Liver (tissue), 8 donors: ENCODE measurements at regions not wholly inside any gene's neighbourhood (a gene's known extent, or its start where the extent isn't known, plus 50 kb on each side); places are given as distances from the start of the nearest gene placed in this dataset.
A peak's percentile ranks its signal among the peaks of the same experiment; 100 is the strongest.

Source experiments
- DNase-seq: peaks from one replicate; pipeline ENCODE4 v3.0.0-alpha.2; 2017; ENCODE audit warnings: low spot score
- H3K27ac ChIP-seq, 2 donors: one replicate each; pipeline ENCODE4 v1.7.0; 2013; ENCODE audit warnings: inconsistent platforms in 2 of 2, low read length in 2 of 2, control low read depth in 1 of 2, low read depth in 1 of 2, mild to moderate bottlenecking in 1 of 2
- H3K27me3 ChIP-seq, 4 donors: one replicate each; pipeline versions ENCODE4 v1.6.1 to v1.7.0; 2013; ENCODE audit warnings: low read length in 3 of 4, inconsistent platforms in 1 of 4, mild to moderate bottlenecking in 1 of 4, moderate library complexity in 1 of 4; ENCODE audit not compliant: control insufficient read depth in 4 of 4, insufficient read depth in 4 of 4
- H3K36me3 ChIP-seq, 4 donors: one replicate each; pipeline versions ENCODE4 v1.6.1 to v1.7.0; 2013; ENCODE audit warnings: low read length in 3 of 4, mild to moderate bottlenecking in 3 of 4, low read depth in 1 of 4, moderate library complexity in 1 of 4; ENCODE audit not compliant: control insufficient read depth in 4 of 4, insufficient read depth in 3 of 4
- H3K4me1 ChIP-seq, 4 donors: one replicate each; pipeline versions ENCODE4 v1.6.1 to v1.7.0; 2013; ENCODE audit warnings: low read length in 3 of 4, mild to moderate bottlenecking in 3 of 4, moderate library complexity in 1 of 4; ENCODE audit not compliant: control insufficient read depth in 4 of 4, insufficient read depth in 4 of 4
- H3K4me3 ChIP-seq, 3 donors: one replicate each; pipeline versions ENCODE4 v1.6.1 to v1.7.0; 2013; ENCODE audit warnings: low read length in 3 of 3, control low read depth in 1 of 3, low read depth in 1 of 3, mild to moderate bottlenecking in 1 of 3
- H3K9ac ChIP-seq, 2 donors: one replicate each; pipeline ENCODE4 v1.7.0; 2013; ENCODE audit warnings: low read length in 2 of 2, mild to moderate bottlenecking in 2 of 2, moderate library complexity in 2 of 2, control low read depth in 1 of 2, low read depth in 1 of 2
- H3K9me3 ChIP-seq, 4 donors: one replicate each; pipeline versions ENCODE4 v1.6.1 to v1.7.0; 2013; ENCODE audit warnings: low read length in 3 of 4; ENCODE audit not compliant: control insufficient read depth in 4 of 4
- EGR1 ChIP-seq, 2 donors: IDR thresholded peaks; 2 replicates each; pipeline ENCODE4 v1.6.1; 2016 to 2018; ENCODE audit warnings: antibody characterized with exemption in 2 of 2, low read depth in 2 of 2
- FOXA1 ChIP-seq: IDR thresholded peaks from 2 replicates; pipeline ENCODE4 v1.6.1; 2016; ENCODE audit warnings: antibody characterized with exemption
- HNF4A ChIP-seq, 2 donors: conservative IDR thresholded peaks; 2 replicates each; pipeline ENCODE4 v1.6.1; 2016; ENCODE audit warnings: antibody characterized with exemption in 2 of 2, mild to moderate bottlenecking in 2 of 2
- JUND ChIP-seq, 2 donors: IDR thresholded peaks; 2 replicates each; pipeline ENCODE4 v1.6.1; 2016; ENCODE audit warnings: antibody characterized with exemption in 2 of 2
- RAD21 ChIP-seq, 2 donors: IDR thresholded peaks; 2 replicates each; pipeline ENCODE4 v1.6.1; 2016; ENCODE audit warnings: antibody characterized with exemption in 2 of 2, mild to moderate bottlenecking in 2 of 2
- RXRA ChIP-seq, 2 donors: IDR thresholded peaks; 2 replicates each; pipeline ENCODE4 v1.6.1; 2017 to 2018; ENCODE audit warnings: antibody characterized with exemption in 2 of 2, mild to moderate bottlenecking in 1 of 2
- SP1 ChIP-seq: IDR thresholded peaks from 2 replicates; pipeline ENCODE4 v1.6.1; 2018; ENCODE audit warnings: antibody characterized with exemption, mild to moderate bottlenecking
- WGBS: extraction: QIAGEN DNeasy Blood & Tissue Kit; methylation state at CpG from one replicate; pipeline ENCODE4 v1.1.7; 2013; 5-methylcytosine and 5-hydroxymethylcytosine counted together
- TF ChIP-seq, protein P1 (sequence below): IDR thresholded peaks from 2 replicates; pipeline ENCODE4 v1.6.1; 2016; ENCODE audit warnings: antibody characterized with exemption, mild to moderate bottlenecking
- TF ChIP-seq, protein P2 (sequence below): fragments of 150-350 bp; IDR thresholded peaks from 2 replicates; pipeline ENCODE4 v1.5.1; 2017; ENCODE audit warnings: improper control_type of control experiment, low read depth, low read length; ENCODE audit not compliant: missing input control
- TF ChIP-seq, protein P3 (sequence below): IDR thresholded peaks from 2 replicates; pipeline ENCODE4 v1.6.1; 2016; ENCODE audit warnings: antibody characterized with exemption
- donor health status: healthy.
- donor health status: healthy.
- donor health status: healthy.
- donor health status: healthy.
- donor health status: healthy.

DNA sequence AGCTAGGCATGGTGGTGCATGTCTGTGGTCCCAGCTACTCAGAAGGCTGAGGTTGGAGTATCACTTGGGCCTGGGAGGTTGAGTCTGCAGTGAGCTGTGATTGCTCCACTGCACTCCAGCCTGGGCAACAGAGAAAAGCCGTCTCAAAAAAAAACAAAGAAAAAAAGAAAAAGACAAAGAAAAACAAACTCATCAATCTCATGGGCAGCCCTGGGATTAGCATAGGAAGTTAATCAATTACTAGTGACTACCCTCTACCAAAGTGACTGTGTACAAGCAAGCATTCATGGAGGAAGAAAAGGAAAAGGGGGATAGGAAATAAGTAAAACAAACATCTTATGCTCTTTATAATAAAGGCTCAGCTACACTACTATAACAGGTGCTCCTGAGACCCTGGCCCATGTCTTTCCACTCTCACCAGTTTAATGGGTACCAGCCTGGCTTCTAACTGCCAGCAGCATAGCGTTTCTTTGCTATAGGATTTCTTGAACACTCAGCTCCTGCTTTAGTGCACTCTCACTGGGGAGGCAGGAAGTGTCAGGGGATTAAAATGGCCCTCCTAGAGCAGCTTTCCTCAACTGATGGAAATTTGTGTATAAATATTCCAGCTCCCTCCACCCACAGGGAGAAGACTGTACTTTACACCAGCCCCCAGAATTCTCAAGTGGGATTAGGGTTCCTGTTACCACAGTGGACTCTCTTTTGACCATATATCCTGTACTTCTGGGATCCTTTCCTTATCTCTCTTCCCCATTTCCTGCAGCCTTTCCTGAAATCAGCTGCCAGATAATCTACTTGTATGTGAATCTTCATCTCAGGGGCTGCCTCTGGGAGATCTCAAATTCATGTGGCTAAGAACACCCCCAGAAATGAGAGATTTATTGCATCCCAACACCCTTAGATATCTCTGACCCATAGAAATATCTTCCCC, 91.3 kb upstream of the GLS start:
- Histone ChIP-seq H3K27me3 (peaks cover 0 to 2% (median 0%) of the 10 kb centered on the region in 4 donors), H3K27ac (no peak overlapping the region)
- no peak for DNase-seq

DNA sequence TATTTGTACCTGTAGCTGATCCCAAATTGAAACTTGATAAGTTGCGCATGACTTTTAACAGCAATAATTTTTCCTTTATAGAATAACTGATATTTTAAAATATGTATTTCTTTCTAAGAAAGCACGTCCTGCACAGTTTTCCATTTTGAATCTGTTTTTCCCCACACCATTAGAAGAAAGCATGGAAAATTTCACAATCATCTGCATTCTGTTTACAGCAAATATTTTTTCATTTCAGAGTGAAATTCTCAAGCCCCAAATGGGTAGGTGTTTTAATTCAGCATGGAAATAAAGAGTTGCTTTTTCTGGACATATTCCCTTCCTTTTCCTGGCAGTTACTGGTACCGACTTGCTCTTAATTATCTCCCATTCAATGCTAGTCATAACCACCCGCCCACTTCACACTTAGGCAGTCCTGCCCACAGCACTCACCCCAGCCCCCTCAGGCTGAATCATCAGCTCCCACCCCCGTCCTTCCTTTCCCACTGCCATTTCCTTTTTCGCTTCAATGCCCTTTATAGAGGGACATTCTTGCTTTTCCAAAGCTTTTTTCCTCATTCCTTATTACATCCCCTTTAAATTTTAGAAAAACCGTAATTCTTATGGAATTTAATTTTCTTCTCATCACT, 89.2 kb upstream of the GLS start:
- H3K9ac ChIP-seq: no peak overlapping the region
- no peak overlapping the region for H3K4me3 ChIP-seq
- H3K4me1 ChIP-seq: no peaks in the 10 kb centered on the region
- no peaks in the 10 kb centered on the region for H3K36me3 ChIP-seq
- no peaks in the 10 kb centered on the region for H3K9me3 ChIP-seq
- peak in 1 of 2 donors; percentile 44 for TF ChIP-seq JUND (IDR thresholded peaks at IDR 0.05)
- TF ChIP-seq RXRA (IDR thresholded peaks at IDR 0.05): no peak
- WGBS: 72% methylated on average over 7 of the region's 7 CpGs
- peaks cover 0 to 2% (median 0%) of the 10 kb centered on the region in 4 donors for H3K27me3 ChIP-seq
- no peak for DNase-seq
- no peak overlapping the region for H3K27ac ChIP-seq

More for the DNA sequence above, 91.3 kb upstream of the GLS start:
- 63% methylated on average over 2 of the region's 2 CpGs for WGBS
- Histone ChIP-seq H3K4me1 (no peaks in the 10 kb centered on the region), H3K9me3 (no peaks in the 10 kb centered on the region), H3K4me3 (no peak overlapping the region), H3K36me3 (no peaks in the 10 kb centered on the region), H3K9ac (no peak overlapping the region)
- no peak for TF ChIP-seq EGR1 (IDR thresholded peaks at IDR 0.05; ENCODE audit: low read depth in 2 of 2)
- TF ChIP-seq FOXA1: no peak
- TF ChIP-seq, protein P1, sequence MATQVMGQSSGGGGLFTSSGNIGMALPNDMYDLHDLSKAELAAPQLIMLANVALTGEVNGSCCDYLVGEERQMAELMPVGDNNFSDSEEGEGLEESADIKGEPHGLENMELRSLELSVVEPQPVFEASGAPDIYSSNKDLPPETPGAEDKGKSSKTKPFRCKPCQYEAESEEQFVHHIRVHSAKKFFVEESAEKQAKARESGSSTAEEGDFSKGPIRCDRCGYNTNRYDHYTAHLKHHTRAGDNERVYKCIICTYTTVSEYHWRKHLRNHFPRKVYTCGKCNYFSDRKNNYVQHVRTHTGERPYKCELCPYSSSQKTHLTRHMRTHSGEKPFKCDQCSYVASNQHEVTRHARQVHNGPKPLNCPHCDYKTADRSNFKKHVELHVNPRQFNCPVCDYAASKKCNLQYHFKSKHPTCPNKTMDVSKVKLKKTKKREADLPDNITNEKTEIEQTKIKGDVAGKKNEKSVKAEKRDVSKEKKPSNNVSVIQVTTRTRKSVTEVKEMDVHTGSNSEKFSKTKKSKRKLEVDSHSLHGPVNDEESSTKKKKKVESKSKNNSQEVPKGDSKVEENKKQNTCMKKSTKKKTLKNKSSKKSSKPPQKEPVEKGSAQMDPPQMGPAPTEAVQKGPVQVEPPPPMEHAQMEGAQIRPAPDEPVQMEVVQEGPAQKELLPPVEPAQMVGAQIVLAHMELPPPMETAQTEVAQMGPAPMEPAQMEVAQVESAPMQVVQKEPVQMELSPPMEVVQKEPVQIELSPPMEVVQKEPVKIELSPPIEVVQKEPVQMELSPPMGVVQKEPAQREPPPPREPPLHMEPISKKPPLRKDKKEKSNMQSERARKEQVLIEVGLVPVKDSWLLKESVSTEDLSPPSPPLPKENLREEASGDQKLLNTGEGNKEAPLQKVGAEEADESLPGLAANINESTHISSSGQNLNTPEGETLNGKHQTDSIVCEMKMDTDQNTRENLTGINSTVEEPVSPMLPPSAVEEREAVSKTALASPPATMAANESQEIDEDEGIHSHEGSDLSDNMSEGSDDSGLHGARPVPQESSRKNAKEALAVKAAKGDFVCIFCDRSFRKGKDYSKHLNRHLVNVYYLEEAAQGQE: no peak
- no peak for TF ChIP-seq HNF4A (conservative IDR thresholded peaks at IDR 0.05)
- no peak for TF ChIP-seq JUND (IDR thresholded peaks at IDR 0.05)
- TF ChIP-seq, protein P2, sequence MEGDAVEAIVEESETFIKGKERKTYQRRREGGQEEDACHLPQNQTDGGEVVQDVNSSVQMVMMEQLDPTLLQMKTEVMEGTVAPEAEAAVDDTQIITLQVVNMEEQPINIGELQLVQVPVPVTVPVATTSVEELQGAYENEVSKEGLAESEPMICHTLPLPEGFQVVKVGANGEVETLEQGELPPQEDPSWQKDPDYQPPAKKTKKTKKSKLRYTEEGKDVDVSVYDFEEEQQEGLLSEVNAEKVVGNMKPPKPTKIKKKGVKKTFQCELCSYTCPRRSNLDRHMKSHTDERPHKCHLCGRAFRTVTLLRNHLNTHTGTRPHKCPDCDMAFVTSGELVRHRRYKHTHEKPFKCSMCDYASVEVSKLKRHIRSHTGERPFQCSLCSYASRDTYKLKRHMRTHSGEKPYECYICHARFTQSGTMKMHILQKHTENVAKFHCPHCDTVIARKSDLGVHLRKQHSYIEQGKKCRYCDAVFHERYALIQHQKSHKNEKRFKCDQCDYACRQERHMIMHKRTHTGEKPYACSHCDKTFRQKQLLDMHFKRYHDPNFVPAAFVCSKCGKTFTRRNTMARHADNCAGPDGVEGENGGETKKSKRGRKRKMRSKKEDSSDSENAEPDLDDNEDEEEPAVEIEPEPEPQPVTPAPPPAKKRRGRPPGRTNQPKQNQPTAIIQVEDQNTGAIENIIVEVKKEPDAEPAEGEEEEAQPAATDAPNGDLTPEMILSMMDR: no peak
- no peak for TF ChIP-seq RXRA (IDR thresholded peaks at IDR 0.05)
- TF ChIP-seq, protein P3, sequence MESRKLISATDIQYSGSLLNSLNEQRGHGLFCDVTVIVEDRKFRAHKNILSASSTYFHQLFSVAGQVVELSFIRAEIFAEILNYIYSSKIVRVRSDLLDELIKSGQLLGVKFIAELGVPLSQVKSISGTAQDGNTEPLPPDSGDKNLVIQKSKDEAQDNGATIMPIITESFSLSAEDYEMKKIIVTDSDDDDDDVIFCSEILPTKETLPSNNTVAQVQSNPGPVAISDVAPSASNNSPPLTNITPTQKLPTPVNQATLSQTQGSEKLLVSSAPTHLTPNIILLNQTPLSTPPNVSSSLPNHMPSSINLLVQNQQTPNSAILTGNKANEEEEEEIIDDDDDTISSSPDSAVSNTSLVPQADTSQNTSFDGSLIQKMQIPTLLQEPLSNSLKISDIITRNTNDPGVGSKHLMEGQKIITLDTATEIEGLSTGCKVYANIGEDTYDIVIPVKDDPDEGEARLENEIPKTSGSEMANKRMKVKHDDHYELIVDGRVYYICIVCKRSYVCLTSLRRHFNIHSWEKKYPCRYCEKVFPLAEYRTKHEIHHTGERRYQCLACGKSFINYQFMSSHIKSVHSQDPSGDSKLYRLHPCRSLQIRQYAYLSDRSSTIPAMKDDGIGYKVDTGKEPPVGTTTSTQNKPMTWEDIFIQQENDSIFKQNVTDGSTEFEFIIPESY: no peak
- no peak for TF ChIP-seq SP1
- TF ChIP-seq RAD21 (IDR thresholded peaks at IDR 0.05): no peak
